ENCODE measurements at regions not wholly inside any gene's neighbourhood (a gene's known extent, or its start where the extent isn't known, plus 50 kb on each side); places are given as distances from the start of the nearest gene placed in this dataset.

- no peak for FAIRE-seq
- Histone ChIP-seq H3K4me1 (ENCODE audit: insufficient read depth, low read length) (peaks cover 44% of the 10 kb centered on the region), H3K27me3 (ENCODE audit: insufficient read depth, low read length) (no peaks in the 10 kb centered on the region), H3K4me2 (ENCODE audit: low read length) (peak overlapping the region; percentile 11), H3K4me3 (ENCODE audit: insufficient read depth, low read depth, low read length) (no peak overlapping the region), H3K9ac (ENCODE audit: low read length) (no peak overlapping the region), H3K9me3 (ENCODE audit: insufficient read depth, low read depth, low read length) (no peaks in the 10 kb centered on the region), H4K20me1 (ENCODE audit: insufficient read depth, low read length) (no peaks in the 10 kb centered on the region), H3K79me2 (ENCODE audit: insufficient read depth, low read length) (no peaks in the 10 kb centered on the region), H2AFZ (ENCODE audit: low read depth, low read length) (no peak overlapping the region), H3K27ac (ENCODE audit: low read depth, low read length) (no peak overlapping the region), H3K36me3 (ENCODE audit: insufficient read depth, low read length) (no peaks in the 10 kb centered on the region)
- H3K36me3 Mint-ChIP-seq (ENCODE audit: low read depth, unreplicated experiment): no peaks in the 10 kb centered on the region
- no peaks in the 10 kb centered on the region for H3K27me3 Mint-ChIP-seq (ENCODE audit: low read depth, unreplicated experiment)
- peaks cover 47% of the 10 kb centered on the region for H3K4me1 Mint-ChIP-seq (ENCODE audit: low read depth, unreplicated experiment)
- H3K27ac Mint-ChIP-seq (ENCODE audit: unreplicated experiment): peak overlapping the region; percentile 51
- TF ChIP-seq CTCF (IDR thresholded peaks at IDR 0.05; ENCODE audit: insufficient read depth, low read depth, low read length) (no peak), EZH2 (IDR thresholded peaks at IDR 0.05; ENCODE audit: insufficient read depth, low read length) (no peak)
- no peak overlapping the region for H3K4me3 Mint-ChIP-seq (ENCODE audit: unreplicated experiment)
- no peak for DNase-seq (ENCODE audit: low read depth)
- H3K9me3 Mint-ChIP-seq (ENCODE audit: unreplicated experiment): no peaks in the 10 kb centered on the region
Measured at GRCh38 chr6:22150368-22151035, 146.3 kb downstream of the PRL start.

- H3K27ac ChIP-seq (ENCODE audit: low read depth, low read length): no peak overlapping the region
- no peaks in the 10 kb centered on the region for H4K20me1 ChIP-seq (ENCODE audit: insufficient read depth, low read length)
- H3K4me1 Mint-ChIP-seq (ENCODE audit: low read depth, unreplicated experiment): peaks cover 40% of the 10 kb centered on the region
- H3K4me3 Mint-ChIP-seq (ENCODE audit: unreplicated experiment): no peak overlapping the region
- H3K27me3 Mint-ChIP-seq (ENCODE audit: low read depth, unreplicated experiment): no peaks in the 10 kb centered on the region
- peaks cover 32% of the 10 kb centered on the region for H3K4me1 ChIP-seq (ENCODE audit: insufficient read depth, low read length)
- no peak overlapping the region for H3K27ac Mint-ChIP-seq (ENCODE audit: unreplicated experiment)
- no peak overlapping the region for H3K4me2 ChIP-seq (ENCODE audit: low read length)
- no peak for DNase-seq (ENCODE audit: low read depth)
- H3K36me3 Mint-ChIP-seq (ENCODE audit: low read depth, unreplicated experiment): no peaks in the 10 kb centered on the region
- no peaks in the 10 kb centered on the region for H3K9me3 Mint-ChIP-seq (ENCODE audit: unreplicated experiment)
- H3K9ac ChIP-seq (ENCODE audit: low read length): no peak overlapping the region
- no peak for FAIRE-seq
- TF ChIP-seq CTCF (IDR thresholded peaks at IDR 0.05; ENCODE audit: insufficient read depth, low read depth, low read length) (no peak), EZH2 (IDR thresholded peaks at IDR 0.05; ENCODE audit: insufficient read depth, low read length) (no peak)
- no peaks in the 10 kb centered on the region for H3K27me3 ChIP-seq (ENCODE audit: insufficient read depth, low read length)
- no peaks in the 10 kb centered on the region for H3K9me3 ChIP-seq (ENCODE audit: insufficient read depth, low read depth, low read length)
- no peak overlapping the region for H2AFZ ChIP-seq (ENCODE audit: low read depth, low read length)
- no peaks in the 10 kb centered on the region for H3K36me3 ChIP-seq (ENCODE audit: insufficient read depth, low read length)
- H3K79me2 ChIP-seq (ENCODE audit: insufficient read depth, low read length): no peaks in the 10 kb centered on the region
- no peak overlapping the region for H3K4me3 ChIP-seq (ENCODE audit: insufficient read depth, low read depth, low read length)
Measured at GRCh38 chr6:22151892-22152291, 144.9 kb downstream of the PRL start.

- Mint-ChIP-seq H3K4me1 (ENCODE audit: low read depth, unreplicated experiment) (peaks cover 31% of the 10 kb centered on the region), H3K36me3 (ENCODE audit: low read depth, unreplicated experiment) (no peaks in the 10 kb centered on the region), H3K4me3 (ENCODE audit: unreplicated experiment) (no peak overlapping the region), H3K9me3 (ENCODE audit: unreplicated experiment) (no peaks in the 10 kb centered on the region), H3K27ac (ENCODE audit: unreplicated experiment) (no peak overlapping the region), H3K27me3 (ENCODE audit: low read depth, unreplicated experiment) (no peaks in the 10 kb centered on the region)
- no peak overlapping the region for H3K4me3 ChIP-seq (ENCODE audit: insufficient read depth, low read depth, low read length)
- peaks cover 23% of the 10 kb centered on the region for H3K4me1 ChIP-seq (ENCODE audit: insufficient read depth, low read length)
- no peak overlapping the region for H3K27ac ChIP-seq (ENCODE audit: low read depth, low read length)
- H3K27me3 ChIP-seq (ENCODE audit: insufficient read depth, low read length): no peaks in the 10 kb centered on the region
- no peak overlapping the region for H2AFZ ChIP-seq (ENCODE audit: low read depth, low read length)
- no peaks in the 10 kb centered on the region for H4K20me1 ChIP-seq (ENCODE audit: insufficient read depth, low read length)
- H3K79me2 ChIP-seq (ENCODE audit: insufficient read depth, low read length): no peaks in the 10 kb centered on the region
- H3K4me2 ChIP-seq (ENCODE audit: low read length): no peak overlapping the region
- DNase-seq (ENCODE audit: low read depth): no peak
- no peaks in the 10 kb centered on the region for H3K36me3 ChIP-seq (ENCODE audit: insufficient read depth, low read length)
- TF ChIP-seq CTCF (IDR thresholded peaks at IDR 0.05; ENCODE audit: insufficient read depth, low read depth, low read length): no peak
- no peak for TF ChIP-seq EZH2 (IDR thresholded peaks at IDR 0.05; ENCODE audit: insufficient read depth, low read length)
- H3K9me3 ChIP-seq (ENCODE audit: insufficient read depth, low read depth, low read length): no peaks in the 10 kb centered on the region
- no peak overlapping the region for H3K9ac ChIP-seq (ENCODE audit: low read length)
- FAIRE-seq: no peak
Measured at GRCh38 chr6:22152841-22153240, 144.0 kb downstream of the PRL start.
